SK-N-SH (cell line): ENCODE measurements at regions not wholly inside any gene's neighbourhood (a gene's known extent, or its start where the extent isn't known, plus 50 kb on each side); places are given as distances from the start of the nearest gene placed in this dataset.

Experiments used
- CTCF ChIA-PET: fragments of 300-600, 350-600 bp; formaldehyde crosslinking; extraction: SDS; loops from one replicate; lab custom pipeline; 2021; lab: Yijun Ruan, JAX
- POLR2A ChIA-PET: fragments of 350-600 bp; sonication (Branson Sonifier 250); formaldehyde crosslinking; extraction: SDS; loops from one replicate; lab custom pipeline; 2020; ENCODE audit warnings: antibody characterized with exemption, inconsistent platforms; lab: Yijun Ruan, JAX
- DNase-seq: peaks from one replicate; pipeline ENCODE4 v3.0.0; 2012
- H2AFZ ChIP-seq: fragments of 200-600 bp; sonication (generic); 2 replicates; pipeline ENCODE4 v1.8.1; 2016; ENCODE audit warnings: antibody characterized with exemption, mild to moderate bottlenecking, low read depth
- H3F3A ChIP-seq: fragments of 200-600 bp; sonication (generic); replicated peaks from 2 replicates; pipeline ENCODE3; 2016; ENCODE audit warnings: antibody characterized with exemption, mild to moderate bottlenecking; ENCODE audit not compliant: insufficient read depth
- H3K27ac ChIP-seq, 2 experiments: fragments of 200-500 bp in 1 of 2; fragments of 200-600 bp in 1 of 2; sonication (Bioruptor generic) in 1 of 2; sonication (generic), shearing (Covaris generic) in 1 of 2; 2 replicates each; pipeline versions ENCODE4 v1.5.1 to v1.6.1; 2014 to 2016; ENCODE audit warnings: low read depth in 2 of 2, inconsistent platforms in 1 of 2, low read length in 1 of 2, mild to moderate bottlenecking in 1 of 2, mixed read lengths in 1 of 2
- H3K27me3 ChIP-seq: fragments of 200-600 bp; sonication (generic), shearing (Covaris generic); 2 replicates; pipeline ENCODE4 v1.6.1; 2016; ENCODE audit warnings: mixed run types; ENCODE audit not compliant: insufficient read depth
- H3K36me3 ChIP-seq, 2 experiments: fragments of 200-500 bp in 1 of 2; fragments of 200-600 bp in 1 of 2; sonication (Bioruptor generic) in 1 of 2; sonication (generic) in 1 of 2; replicated peaks in 1 of 2; 2 replicates each; pipeline versions ENCODE3 to v1.5.1; 2014 to 2016; ENCODE audit warnings: low read length in 1 of 2, mild to moderate bottlenecking in 1 of 2; ENCODE audit not compliant: insufficient read depth in 2 of 2, control insufficient read depth in 1 of 2
- H3K4me1 ChIP-seq, 2 experiments: fragments of 200-500 bp in 1 of 2; fragments of 200-600 bp in 1 of 2; sonication (Bioruptor generic) in 1 of 2; sonication (generic), shearing (Covaris generic) in 1 of 2; 2 replicates each; pipeline versions ENCODE4 v1.5.1 to v1.6.1; 2014 to 2016; ENCODE audit warnings: low read depth in 1 of 2, low read length in 1 of 2, mixed run types in 1 of 2; ENCODE audit not compliant: insufficient read depth in 2 of 2, control insufficient read depth in 1 of 2
- H3K4me2 ChIP-seq: fragments of 200-600 bp; sonication (generic), shearing (Covaris generic); 2 replicates; pipeline ENCODE4 v1.6.1; 2017; ENCODE audit warnings: mixed run types
- H3K4me3 ChIP-seq, 2 experiments: fragments of 200-500 bp in 1 of 2; fragments of 200-600 bp in 1 of 2; sonication (Bioruptor generic) in 1 of 2; sonication (generic), shearing (Covaris generic) in 1 of 2; 2 replicates each; pipeline versions ENCODE4 v1.5.1 to v1.8.1; 2014 to 2016; ENCODE audit warnings: low read depth in 2 of 2, inconsistent platforms in 1 of 2, low read length in 1 of 2, mild to moderate bottlenecking in 1 of 2, mixed read lengths in 1 of 2, moderate library complexity in 1 of 2
- H3K79me2 ChIP-seq: fragments of 200-600 bp; sonication (generic); 2 replicates; pipeline ENCODE4 v1.8.1; 2017; ENCODE audit warnings: mild to moderate bottlenecking; ENCODE audit not compliant: insufficient read depth
- H3K9ac ChIP-seq: fragments of 200-600 bp; sonication (generic); 2 replicates; pipeline ENCODE4 v1.6.1; 2017; ENCODE audit warnings: mixed run types
- H3K9me2 ChIP-seq: fragments of 200-600 bp; sonication (generic); 2 replicates; pipeline ENCODE4 v1.6.1; 2017; ENCODE audit warnings: mixed run types
- H3K9me3 ChIP-seq: fragments of 200-600 bp; sonication (generic); 2 replicates; pipeline ENCODE4 v1.6.1; 2017; ENCODE audit warnings: mixed run types, mild to moderate bottlenecking, moderate library complexity
- H4K20me1 ChIP-seq: fragments of 200-600 bp; sonication (generic); 2 replicates; pipeline ENCODE4 v1.6.1; 2017; ENCODE audit warnings: mild to moderate bottlenecking, mixed run types; ENCODE audit not compliant: insufficient read depth
- ELF1 ChIP-seq: IDR thresholded peaks from 2 replicates; pipeline ENCODE4 v1.4.0; 2012
- EP300 ChIP-seq, 2 experiments: IDR thresholded peaks; 2 replicates each; pipeline versions ENCODE4 v1.4.0 to v1.6.1; 2012; ENCODE audit warnings: borderline replicate concordance in 1 of 2, low read depth in 1 of 2, low read length in 1 of 2
- FOSL2 ChIP-seq: IDR thresholded peaks from 2 replicates; pipeline ENCODE4 v1.4.0; 2012; ENCODE audit warnings: low read depth, mild to moderate bottlenecking, moderate library complexity, borderline replicate concordance
- FOXJ3 ChIP-seq: sonication (generic); formaldehyde crosslinking; IDR thresholded peaks from 2 replicates; pipeline ENCODE4 v1.5.1; 2020; ENCODE audit warnings: mild to moderate bottlenecking, missing genetic modification reagents
- FOXM1 ChIP-seq: IDR thresholded peaks from 2 replicates; pipeline ENCODE4 v1.4.0; 2012; ENCODE audit warnings: low read depth, mild to moderate bottlenecking
- GABPA ChIP-seq: IDR thresholded peaks from 2 replicates; pipeline ENCODE4 v1.4.0; 2012; ENCODE audit warnings: low read depth, mild to moderate bottlenecking
- JUND ChIP-seq: IDR thresholded peaks from 2 replicates; pipeline ENCODE4 v1.4.0; 2012
- MAX ChIP-seq: IDR thresholded peaks from 2 replicates; pipeline ENCODE4 v1.4.0; 2012; ENCODE audit warnings: low read depth
- MXI1 ChIP-seq: IDR thresholded peaks from 2 replicates; pipeline ENCODE4 v1.6.1; 2012; ENCODE audit warnings: mild to moderate bottlenecking, low read depth, low read length, improper control_type of control experiment
- NFIC ChIP-seq: IDR thresholded peaks from 2 replicates; pipeline ENCODE4 v1.4.0; 2012; ENCODE audit warnings: borderline replicate concordance
- NRF1 ChIP-seq: IDR thresholded peaks from 2 replicates; pipeline ENCODE4 v1.6.1; 2012; ENCODE audit warnings: low read depth, mild to moderate bottlenecking, low read length
- RXRA ChIP-seq: IDR thresholded peaks from 2 replicates; pipeline ENCODE4 v1.4.0; 2012; ENCODE audit warnings: low read depth, mild to moderate bottlenecking, borderline replicate concordance
- SIN3A ChIP-seq: IDR thresholded peaks from 2 replicates; pipeline ENCODE4 v1.6.1; 2012; ENCODE audit warnings: low read depth, mild to moderate bottlenecking, low read length, moderate library complexity, borderline replicate concordance
- SMC3 ChIP-seq: IDR thresholded peaks from 2 replicates; pipeline ENCODE4 v1.6.1; 2012; ENCODE audit warnings: low read depth, low read length, improper control_type of control experiment
- TCF12 ChIP-seq: IDR thresholded peaks from 2 replicates; pipeline ENCODE4 v1.4.0; 2012
- YY1 ChIP-seq: IDR thresholded peaks from 2 replicates; pipeline ENCODE4 v1.4.0; 2012; ENCODE audit warnings: low read depth, mild to moderate bottlenecking
- WGBS: methylation state at CpG from one replicate; pipeline ENCODE4 v1.1.6; 2017; ENCODE audit warnings: low lambda C conversion rate; 5-methylcytosine and 5-hydroxymethylcytosine counted together
- TF ChIP-seq, protein P1 (sequence below): IDR thresholded peaks from 2 replicates; pipeline ENCODE4 v1.6.1; 2012; ENCODE audit warnings: mild to moderate bottlenecking, low read depth, low read length, moderate library complexity
- TF ChIP-seq, protein P2 (sequence below): IDR thresholded peaks from 2 replicates; pipeline ENCODE4 v1.4.0; 2012; ENCODE audit warnings: low read depth, borderline replicate concordance

GRCh38 chr4:17093481-17093880, 195.0 kb upstream of the LDB2 start:
- CTCF ChIA-PET: no interaction called here
- WGBS: 80% methylated on average over 5 of the region's 5 CpGs
- no peaks in the 10 kb centered on the region for H3K9me2 ChIP-seq
- TF ChIP-seq TCF12: no peak
- no peak for TF ChIP-seq FOXJ3 (CRISPR knock-in tag)
- TF ChIP-seq FOXM1: no peak
- TF ChIP-seq, protein P1, sequence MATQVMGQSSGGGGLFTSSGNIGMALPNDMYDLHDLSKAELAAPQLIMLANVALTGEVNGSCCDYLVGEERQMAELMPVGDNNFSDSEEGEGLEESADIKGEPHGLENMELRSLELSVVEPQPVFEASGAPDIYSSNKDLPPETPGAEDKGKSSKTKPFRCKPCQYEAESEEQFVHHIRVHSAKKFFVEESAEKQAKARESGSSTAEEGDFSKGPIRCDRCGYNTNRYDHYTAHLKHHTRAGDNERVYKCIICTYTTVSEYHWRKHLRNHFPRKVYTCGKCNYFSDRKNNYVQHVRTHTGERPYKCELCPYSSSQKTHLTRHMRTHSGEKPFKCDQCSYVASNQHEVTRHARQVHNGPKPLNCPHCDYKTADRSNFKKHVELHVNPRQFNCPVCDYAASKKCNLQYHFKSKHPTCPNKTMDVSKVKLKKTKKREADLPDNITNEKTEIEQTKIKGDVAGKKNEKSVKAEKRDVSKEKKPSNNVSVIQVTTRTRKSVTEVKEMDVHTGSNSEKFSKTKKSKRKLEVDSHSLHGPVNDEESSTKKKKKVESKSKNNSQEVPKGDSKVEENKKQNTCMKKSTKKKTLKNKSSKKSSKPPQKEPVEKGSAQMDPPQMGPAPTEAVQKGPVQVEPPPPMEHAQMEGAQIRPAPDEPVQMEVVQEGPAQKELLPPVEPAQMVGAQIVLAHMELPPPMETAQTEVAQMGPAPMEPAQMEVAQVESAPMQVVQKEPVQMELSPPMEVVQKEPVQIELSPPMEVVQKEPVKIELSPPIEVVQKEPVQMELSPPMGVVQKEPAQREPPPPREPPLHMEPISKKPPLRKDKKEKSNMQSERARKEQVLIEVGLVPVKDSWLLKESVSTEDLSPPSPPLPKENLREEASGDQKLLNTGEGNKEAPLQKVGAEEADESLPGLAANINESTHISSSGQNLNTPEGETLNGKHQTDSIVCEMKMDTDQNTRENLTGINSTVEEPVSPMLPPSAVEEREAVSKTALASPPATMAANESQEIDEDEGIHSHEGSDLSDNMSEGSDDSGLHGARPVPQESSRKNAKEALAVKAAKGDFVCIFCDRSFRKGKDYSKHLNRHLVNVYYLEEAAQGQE: no peak
- TF ChIP-seq, protein P2, sequence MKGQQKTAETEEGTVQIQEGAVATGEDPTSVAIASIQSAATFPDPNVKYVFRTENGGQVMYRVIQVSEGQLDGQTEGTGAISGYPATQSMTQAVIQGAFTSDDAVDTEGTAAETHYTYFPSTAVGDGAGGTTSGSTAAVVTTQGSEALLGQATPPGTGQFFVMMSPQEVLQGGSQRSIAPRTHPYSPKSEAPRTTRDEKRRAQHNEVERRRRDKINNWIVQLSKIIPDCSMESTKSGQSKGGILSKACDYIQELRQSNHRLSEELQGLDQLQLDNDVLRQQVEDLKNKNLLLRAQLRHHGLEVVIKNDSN: no peak
- TF ChIP-seq YY1: no peak
- no peak for TF ChIP-seq FOSL2
- no peak for TF ChIP-seq EP300 (IDR thresholded peaks at IDR 0.05; ENCODE audit: borderline replicate concordance in 1 of 2, low read depth in 1 of 2, low read length in 1 of 2)
- no peak for TF ChIP-seq NFIC
- TF ChIP-seq ELF1: no peak
- no peak for TF ChIP-seq GABPA
- no peak for TF ChIP-seq SMC3
- TF ChIP-seq JUND: no peak
- TF ChIP-seq RXRA: no peak
- TF ChIP-seq MAX: no peak
- no peak for TF ChIP-seq MXI1
- no peak for TF ChIP-seq SIN3A
- no peak for TF ChIP-seq NRF1
- H2AFZ ChIP-seq: no peak overlapping the region
- no peak overlapping the region for H3K4me3 ChIP-seq
- peaks cover 0 to 20% of the 10 kb centered on the region in 2 experiments; a peak in 1 of 4 replicates for H3K4me1 ChIP-seq
- H3K9ac ChIP-seq: no peak overlapping the region
- H3F3A ChIP-seq: no peaks in the 10 kb centered on the region
- H3K79me2 ChIP-seq: no peaks in the 10 kb centered on the region
- no peaks in the 10 kb centered on the region for H3K27me3 ChIP-seq
- no peak overlapping the region for H3K4me2 ChIP-seq
- no peaks in the 10 kb centered on the region for H4K20me1 ChIP-seq
- H3K36me3 ChIP-seq: no peaks in the 10 kb centered on the region
- DNase-seq: no peak
- POLR2A ChIA-PET: no interaction called here
- H3K9me3 ChIP-seq: no peaks in the 10 kb centered on the region
- no peak overlapping the region for H3K27ac ChIP-seq
